Lower leg skin (tissue), 3 donors: ENCODE measurements at regions not wholly inside any gene's neighbourhood (a gene's known extent, or its start where the extent isn't known, plus 50 kb on each side); places are given as distances from the start of the nearest gene placed in this dataset.

Experiments used
- POLR2A ChIP-seq, 2 donors: fragments of 450-650 bp; IDR thresholded peaks; one replicate each; pipeline ENCODE4 v1.6.1; 2016 to 2017; ENCODE audit warnings: antibody characterized with exemption in 2 of 2, mild to moderate bottlenecking in 1 of 2, moderate library complexity in 1 of 2
- TF ChIP-seq, protein P1 (sequence below), 3 donors: fragments of 450-650 bp; IDR thresholded peaks; one replicate each; pipeline ENCODE4 v1.5.1; 2016; ENCODE audit warnings: antibody characterized with exemption in 3 of 3, mild to moderate bottlenecking in 3 of 3, moderate library complexity in 2 of 3

DNA sequence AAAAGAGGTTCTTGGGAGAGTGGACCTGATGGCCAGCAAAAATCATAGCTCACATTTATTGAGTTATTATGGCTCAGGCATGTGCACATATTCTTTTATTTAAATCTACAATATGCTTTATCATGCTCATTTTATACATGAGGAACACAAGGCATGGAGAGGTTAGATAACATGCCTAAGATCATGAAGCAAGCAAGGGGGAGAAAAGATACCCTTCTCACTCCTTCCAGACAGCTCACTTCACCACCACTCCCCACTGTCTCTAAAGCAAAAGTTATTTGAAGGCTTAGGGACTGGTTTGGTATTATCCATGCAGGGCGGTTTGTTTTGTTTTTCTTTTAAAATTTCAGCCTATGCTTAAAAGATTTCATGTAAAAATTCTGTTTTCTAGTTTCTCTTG is 59.0 kb upstream of the PDE8B start:
- TF ChIP-seq, protein P1, sequence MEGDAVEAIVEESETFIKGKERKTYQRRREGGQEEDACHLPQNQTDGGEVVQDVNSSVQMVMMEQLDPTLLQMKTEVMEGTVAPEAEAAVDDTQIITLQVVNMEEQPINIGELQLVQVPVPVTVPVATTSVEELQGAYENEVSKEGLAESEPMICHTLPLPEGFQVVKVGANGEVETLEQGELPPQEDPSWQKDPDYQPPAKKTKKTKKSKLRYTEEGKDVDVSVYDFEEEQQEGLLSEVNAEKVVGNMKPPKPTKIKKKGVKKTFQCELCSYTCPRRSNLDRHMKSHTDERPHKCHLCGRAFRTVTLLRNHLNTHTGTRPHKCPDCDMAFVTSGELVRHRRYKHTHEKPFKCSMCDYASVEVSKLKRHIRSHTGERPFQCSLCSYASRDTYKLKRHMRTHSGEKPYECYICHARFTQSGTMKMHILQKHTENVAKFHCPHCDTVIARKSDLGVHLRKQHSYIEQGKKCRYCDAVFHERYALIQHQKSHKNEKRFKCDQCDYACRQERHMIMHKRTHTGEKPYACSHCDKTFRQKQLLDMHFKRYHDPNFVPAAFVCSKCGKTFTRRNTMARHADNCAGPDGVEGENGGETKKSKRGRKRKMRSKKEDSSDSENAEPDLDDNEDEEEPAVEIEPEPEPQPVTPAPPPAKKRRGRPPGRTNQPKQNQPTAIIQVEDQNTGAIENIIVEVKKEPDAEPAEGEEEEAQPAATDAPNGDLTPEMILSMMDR (IDR thresholded peaks at IDR 0.05): no peak
- TF ChIP-seq POLR2A (IDR thresholded peaks at IDR 0.05): no peak
